NCI-H146 (cell line): ENCODE measurements at regions not wholly inside any gene's neighbourhood (a gene's known extent, or its start where the extent isn't known, plus 50 kb on each side); places are given as distances from the start of the nearest gene placed in this dataset.
"Not testable (repeated sequence)": the region's sequence is repeated elsewhere in the genome, so short reads cannot be mapped to it uniquely, and the experiment has no call there.

ENCODE experiments used
- DNase-seq: peaks from one replicate; lab custom pipeline; 2025; lab: John Stamatoyannopoulos, UW

- DNase-seq: no peak
Measured at GRCh38 chr5:158519433-158520021, 580.2 kb downstream of the EBF1 start.

DNA sequence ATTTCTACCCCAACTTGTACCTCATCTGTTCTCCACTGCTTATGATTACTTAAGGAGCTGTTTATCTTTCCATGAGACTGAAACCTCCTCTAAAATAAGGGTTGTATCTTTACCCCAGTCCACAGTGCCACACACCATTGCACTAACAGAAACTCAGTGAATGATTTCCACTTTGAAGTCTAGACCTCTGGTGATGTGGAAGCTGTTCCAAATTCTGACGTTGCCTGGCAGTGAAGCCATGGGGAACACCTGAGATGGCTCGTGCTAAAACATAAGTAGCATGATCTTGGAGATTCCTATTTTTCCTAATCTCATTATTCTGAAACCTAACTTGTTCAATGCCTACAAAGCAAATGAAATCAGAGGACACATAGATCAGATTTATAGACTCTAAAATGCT is 583.2 kb downstream of the EBF1 start:
- no peak for DNase-seq

GRCh38 chr5:158514986-158515359 is 584.7 kb downstream of the EBF1 start:
- no peak for DNase-seq

DNA sequence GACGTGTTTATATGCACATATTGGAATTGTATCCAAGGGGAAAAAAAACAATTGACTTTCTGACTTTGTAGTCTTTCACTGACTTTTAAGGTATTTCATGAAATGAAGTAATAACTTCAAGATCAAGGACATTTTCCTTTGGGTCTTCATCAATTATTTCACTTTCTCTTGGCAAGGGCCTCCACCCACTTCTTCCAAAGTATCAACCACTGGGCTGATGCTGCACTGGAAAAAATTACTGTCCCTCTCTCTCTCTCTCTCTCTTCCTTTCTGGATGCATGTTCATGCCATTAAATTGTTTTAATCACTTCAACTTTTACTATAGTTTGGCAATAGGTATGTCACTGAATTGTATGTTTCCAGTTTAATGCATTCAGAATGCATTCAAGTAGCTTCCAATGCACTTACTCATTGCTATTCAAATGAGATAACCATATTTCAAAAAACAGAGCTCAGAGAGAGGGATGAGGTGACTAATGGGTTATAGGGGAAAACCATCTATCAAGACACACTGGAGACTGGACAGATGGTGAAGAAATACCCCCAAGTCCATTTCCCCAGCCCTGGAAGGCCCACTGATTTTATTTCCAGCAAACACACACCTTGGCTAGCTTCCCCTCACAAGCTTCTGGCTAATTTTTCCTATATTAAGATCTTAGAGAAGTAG is 585.3 kb downstream of the EBF1 start:
- DNase-seq: no peak

- DNase-seq: no peak
Measured at GRCh38 chr5:158513490-158514318, 586.0 kb downstream of the EBF1 start.

DNA sequence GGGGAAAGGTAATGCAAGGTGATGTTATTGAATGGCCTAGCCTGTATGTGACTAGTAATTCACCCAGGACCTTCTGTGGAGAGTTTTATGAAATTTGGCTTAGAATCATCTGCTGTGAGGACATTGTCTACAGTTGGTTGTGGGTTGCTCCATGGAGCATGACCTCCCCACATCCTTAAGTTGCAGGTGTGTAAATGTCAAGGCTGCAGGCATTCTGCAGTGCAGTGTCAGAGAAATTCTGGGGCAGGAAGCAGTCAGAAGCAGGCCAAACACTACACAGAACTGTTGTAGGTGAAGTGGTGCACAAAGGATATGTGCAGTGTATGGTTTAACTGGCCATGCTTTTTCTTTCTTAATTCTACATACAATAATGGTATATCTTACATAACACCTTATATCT is 588.3 kb downstream of the EBF1 start:
- no peak for DNase-seq

DNA sequence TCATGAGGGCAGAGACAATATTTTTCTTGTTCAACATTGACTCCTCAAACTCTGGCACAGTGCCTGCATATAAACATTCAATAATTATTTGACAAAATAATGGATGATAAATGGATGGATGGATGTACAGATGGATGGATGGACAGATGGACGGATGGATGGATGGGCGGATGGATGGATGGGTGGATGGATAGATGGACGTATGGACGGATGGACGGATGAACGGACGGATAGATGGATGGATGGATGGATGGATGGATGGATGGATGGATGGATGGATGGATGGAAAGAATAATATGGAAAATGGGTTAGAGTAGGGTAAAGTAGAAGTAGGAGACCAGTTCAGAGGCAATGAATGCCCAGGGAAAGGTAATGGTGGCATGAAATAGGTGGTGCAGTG is 589.2 kb downstream of the EBF1 start:
- no peak for DNase-seq

DNA sequence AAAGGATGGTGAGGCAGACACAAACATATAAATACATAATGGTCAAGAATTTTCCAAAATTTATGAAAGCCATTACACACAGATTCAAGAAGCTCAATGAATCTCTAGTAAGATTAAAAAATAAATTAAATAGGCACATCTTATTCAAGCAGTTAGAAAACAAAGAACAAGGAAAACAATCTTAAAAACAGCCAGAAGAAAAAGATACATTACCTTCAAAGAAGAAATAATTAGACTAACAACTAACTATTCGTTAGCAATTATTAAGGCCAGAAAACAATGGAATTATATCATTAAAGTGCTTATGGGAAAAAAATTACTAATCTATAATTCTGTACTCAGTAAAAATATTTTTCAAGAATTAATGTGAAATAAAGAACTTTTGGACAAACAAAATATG is 593.1 kb downstream of the EBF1 start:
- DNase-seq: no peak

DNA sequence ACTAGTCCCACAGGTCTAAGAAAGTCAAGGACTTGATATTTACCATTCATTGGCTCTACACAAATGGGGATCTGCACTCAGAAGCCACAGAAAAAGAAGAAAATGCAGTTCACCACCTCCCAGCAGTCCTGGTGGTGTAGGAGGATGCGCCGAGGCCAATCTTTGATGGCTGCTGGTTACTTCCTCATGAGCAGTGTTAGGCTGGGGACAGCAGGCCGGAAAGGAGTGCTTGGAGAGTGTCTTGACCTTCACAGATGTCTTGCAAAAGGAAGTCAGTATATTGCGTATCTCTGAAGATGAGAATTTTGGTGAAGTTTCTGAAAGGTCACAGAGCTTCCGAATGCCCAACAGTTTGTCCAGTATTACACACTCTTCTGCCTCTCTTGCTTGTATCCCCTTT is 597.0 kb downstream of the EBF1 start:
- no peak for DNase-seq

GRCh38 chr5:158499892-158500418 is 599.8 kb downstream of the EBF1 start:
- no peak for DNase-seq

- DNase-seq: no peak
Measured at GRCh38 chr5:158499075-158499891, 600.4 kb downstream of the EBF1 start.

- no peak for DNase-seq
Measured at GRCh38 chr5:158496624-158497023, 603.1 kb downstream of the EBF1 start.

DNA sequence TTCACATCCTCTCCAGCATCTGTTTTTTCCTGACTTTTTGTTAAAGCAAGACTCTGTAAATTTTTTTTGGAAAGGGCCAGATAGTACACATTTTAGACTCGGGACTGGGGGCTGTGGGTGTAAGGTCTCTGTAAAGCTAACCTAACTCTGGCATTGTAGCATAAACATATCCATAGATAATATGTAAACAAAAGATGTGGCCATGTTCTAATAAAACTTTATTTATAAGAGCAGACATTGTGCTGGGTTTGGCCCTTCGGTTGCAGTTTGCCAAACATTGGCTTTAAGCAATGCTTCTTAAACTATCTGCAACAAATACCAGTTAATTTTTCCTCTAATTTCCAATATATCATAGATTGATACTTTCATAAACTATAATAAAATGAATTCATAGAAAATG is 605.2 kb downstream of the EBF1 start:
- no peak for DNase-seq

- DNase-seq: not testable (repeated sequence)
Measured at GRCh38 chr5:158494044-158494443, 605.7 kb downstream of the EBF1 start.

- DNase-seq: no peak
Measured at GRCh38 chr5:158492841-158493242, 606.9 kb downstream of the EBF1 start.

- no peak for DNase-seq
Measured at GRCh38 chr5:158492136-158492535, 607.6 kb downstream of the EBF1 start.

GRCh38 chr5:158487664-158488063 is 612.1 kb downstream of the EBF1 start:
- peak; percentile 0 for DNase-seq

DNA sequence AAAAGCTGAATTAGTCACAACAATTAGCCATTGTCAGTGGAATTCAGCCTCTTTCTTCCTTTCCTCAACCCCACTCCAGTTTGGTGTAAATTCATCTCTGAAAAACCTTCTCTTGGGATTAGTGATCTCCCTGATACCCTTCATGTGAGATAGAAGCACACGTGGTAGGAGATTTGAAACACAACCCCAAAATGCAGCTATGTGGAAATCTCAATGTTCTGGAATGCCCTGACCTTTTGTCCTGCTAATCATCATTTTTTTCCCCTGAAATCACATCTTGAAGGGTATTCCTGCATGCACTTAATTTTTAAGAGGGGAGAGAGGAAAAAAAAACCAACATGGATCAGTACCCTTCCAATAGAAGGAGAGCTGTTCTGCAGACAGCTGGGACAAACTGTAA is 612.6 kb downstream of the EBF1 start:
- DNase-seq: no peak

DNA sequence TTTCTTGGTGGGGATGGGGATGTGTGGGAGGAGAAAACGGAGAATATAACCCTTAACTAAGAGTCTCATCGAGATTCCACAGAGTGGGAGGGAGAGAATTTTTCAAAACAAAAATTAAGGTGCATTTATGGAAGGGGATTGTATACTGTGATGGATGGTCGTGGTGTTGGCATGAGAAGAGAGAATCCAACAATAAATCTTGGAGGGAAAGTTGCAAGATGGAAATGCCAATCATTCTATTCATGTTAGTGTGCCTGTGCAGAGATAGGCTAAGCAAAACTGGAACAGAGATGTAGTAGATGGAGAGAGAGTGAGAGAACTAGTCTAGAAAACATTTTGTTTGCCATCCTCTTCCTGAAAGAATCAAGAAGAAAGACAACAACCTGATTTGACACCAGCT is 613.1 kb downstream of the EBF1 start:
- DNase-seq: no peak

DNA sequence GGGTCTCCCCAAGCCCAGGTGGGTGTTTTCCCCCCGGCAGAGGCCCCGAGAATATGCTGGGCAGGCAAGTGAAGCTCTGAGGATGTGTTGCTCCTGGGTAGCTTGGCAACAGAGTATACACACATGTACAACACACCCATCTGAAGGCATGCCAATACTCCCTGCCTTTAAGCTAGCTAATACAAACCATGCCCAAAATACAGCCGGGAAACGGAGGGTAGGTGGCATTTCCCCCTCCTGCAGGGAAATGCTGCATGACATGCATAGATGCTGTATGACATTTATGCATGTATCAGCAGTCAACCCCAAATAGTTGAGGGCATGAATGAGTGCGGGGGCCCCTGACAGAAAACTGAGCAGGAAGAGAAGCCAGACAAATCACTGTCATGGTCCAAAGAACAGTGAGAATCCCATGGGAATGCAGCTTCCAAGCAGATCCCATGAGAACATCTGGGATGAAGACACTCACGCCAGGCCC is 614.1 kb downstream of the EBF1 start:
- DNase-seq: no peak

DNA sequence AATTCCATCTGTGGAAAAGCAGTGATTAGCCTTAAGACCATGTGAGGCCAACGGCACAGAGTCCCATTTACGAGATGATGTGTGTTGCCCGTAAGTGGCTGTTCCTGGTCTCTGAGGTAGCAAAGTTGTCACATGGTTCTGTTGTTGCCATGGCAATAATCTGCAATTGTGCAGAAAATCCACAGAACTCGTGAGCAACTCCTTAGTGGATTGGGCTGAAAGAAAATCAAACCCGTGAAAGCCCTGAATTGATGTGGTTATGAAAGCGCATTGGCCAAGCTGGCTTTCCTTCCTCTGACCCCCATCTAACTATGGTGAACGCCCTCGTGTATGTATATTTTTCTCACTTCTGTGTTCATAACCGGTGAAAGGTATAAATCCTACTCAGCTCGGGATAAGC is 614.7 kb downstream of the EBF1 start:
- DNase-seq: no peak

- no peak for DNase-seq
Measured at GRCh38 chr5:158484150-158484549, 615.6 kb downstream of the EBF1 start.
